SK-N-SH treated with all-trans-retinoic acid at 6 μM for 48 hours (cell line): ENCODE measurements at regions not wholly inside any gene's neighbourhood (a gene's known extent, or its start where the extent isn't known, plus 50 kb on each side); places are given as distances from the start of the nearest gene placed in this dataset.
"Not testable (repeated sequence)": the region's sequence is repeated elsewhere in the genome, so short reads cannot be mapped to it uniquely, and the experiment has no call there.

Experiments used
- ATAC-seq: fragments of 200-7000 bp; cut with Tn5 transposase; 3 replicates; pipeline ENCODE4 v1.9.1; 2020; ENCODE audit warnings: mild to moderate bottlenecking, moderate library complexity
- ARNTL ChIP-seq: fragments of 450-650 bp; formaldehyde crosslinking; IDR thresholded peaks from 2 replicates; pipeline ENCODE4 v1.5.0; 2020; ENCODE audit warnings: low read depth, mild to moderate bottlenecking, moderate library complexity, borderline replicate concordance
- BACH2 ChIP-seq: fragments of 250-450 bp; sonication (Bioruptor Pico); IDR thresholded peaks from 2 replicates; pipeline ENCODE4 v1.9.0; 2021; ENCODE audit warnings: mild to moderate bottlenecking, borderline replicate concordance
- CREB5 ChIP-seq: fragments of 250-450 bp; sonication (Bioruptor Pico); IDR thresholded peaks from 2 replicates; pipeline ENCODE4 v1.5.1; 2020; ENCODE audit warnings: low read depth, mild to moderate bottlenecking, moderate library complexity
- CSDC2 ChIP-seq: fragments of 250-450 bp; sonication (Bioruptor Pico); IDR thresholded peaks from 2 replicates; pipeline ENCODE4 v1.5.0; 2020; ENCODE audit warnings: mild to moderate bottlenecking, moderate library complexity
- CSRNP3 ChIP-seq: fragments of 250-450 bp; sonication (Bioruptor Pico); IDR thresholded peaks from 2 replicates; pipeline ENCODE4 v1.5.1; 2021; ENCODE audit warnings: mild to moderate bottlenecking, moderate library complexity
- ISL1 ChIP-seq: fragments of 250-450 bp; sonication (Bioruptor Pico); IDR thresholded peaks from 2 replicates; pipeline ENCODE4 v2.1.2; 2022; ENCODE audit warnings: mild to moderate bottlenecking, moderate library complexity
- OSR1 ChIP-seq: fragments of 250-450 bp; sonication (Bioruptor Pico); IDR thresholded peaks from 2 replicates; pipeline ENCODE4 v1.8.0; 2022; ENCODE audit warnings: moderate library complexity, mild to moderate bottlenecking, inconsistent platforms
- PATZ1 ChIP-seq: fragments of 250-450 bp; sonication (Bioruptor Pico); IDR thresholded peaks from 2 replicates; pipeline ENCODE4 v1.8.0; 2020; ENCODE audit warnings: mild to moderate bottlenecking, moderate library complexity, borderline replicate concordance
- POU6F1 ChIP-seq: fragments of 250-450 bp; sonication (Bioruptor Pico); IDR thresholded peaks from 2 replicates; pipeline ENCODE4 v1.8.0; 2021; ENCODE audit warnings: low read depth, mild to moderate bottlenecking, moderate library complexity, borderline replicate concordance
- PPARA ChIP-seq: fragments of 250-450 bp; sonication (Bioruptor Pico); IDR thresholded peaks from 2 replicates; pipeline ENCODE4 v1.5.0; 2020; ENCODE audit warnings: mild to moderate bottlenecking, borderline replicate concordance
- RARB ChIP-seq: fragments of 250-450 bp; sonication (Bioruptor Pico); IDR thresholded peaks from 2 replicates; pipeline ENCODE4 v1.8.0; 2021; ENCODE audit warnings: mild to moderate bottlenecking, moderate library complexity
- SNAI2 ChIP-seq: fragments of 250-450 bp; sonication (Bioruptor Pico); IDR thresholded peaks from 2 replicates; pipeline ENCODE4 v1.5.0; 2020; ENCODE audit warnings: mild to moderate bottlenecking, moderate library complexity
- TCF4 ChIP-seq: fragments of 250-450 bp; sonication (Bioruptor Pico); IDR thresholded peaks from 2 replicates; pipeline ENCODE4 v1.8.0; 2021; ENCODE audit warnings: mild to moderate bottlenecking, moderate library complexity, borderline replicate concordance
- TOX ChIP-seq: fragments of 250-450 bp; sonication (Bioruptor Pico); IDR thresholded peaks from 2 replicates; pipeline ENCODE4 v1.8.0; 2021; ENCODE audit warnings: mild to moderate bottlenecking, moderate library complexity, borderline replicate concordance
- TSHZ2 ChIP-seq: fragments of 250-450 bp; sonication (Bioruptor Pico); IDR thresholded peaks from 2 replicates; pipeline ENCODE4 v1.5.0; 2020; ENCODE audit warnings: mild to moderate bottlenecking, moderate library complexity
- ZFP3 ChIP-seq: fragments of 250-450 bp; sonication (Bioruptor Pico); IDR thresholded peaks from 2 replicates; pipeline ENCODE4 v1.5.0; 2020; ENCODE audit warnings: mild to moderate bottlenecking, moderate library complexity
- ZFP30 ChIP-seq: fragments of 450-650 bp; formaldehyde crosslinking; IDR thresholded peaks from 2 replicates; pipeline ENCODE4 v1.5.0; 2022; ENCODE audit warnings: mild to moderate bottlenecking, moderate library complexity
- ZNF565 ChIP-seq: fragments of 450-650 bp; formaldehyde crosslinking; conservative IDR thresholded peaks from 2 replicates; pipeline ENCODE4 v1.5.0; 2020; ENCODE audit warnings: low read depth, mild to moderate bottlenecking, moderate library complexity
- ZNF70 ChIP-seq: fragments of 450-650 bp; formaldehyde crosslinking; IDR thresholded peaks from 2 replicates; pipeline ENCODE4 v1.5.0; 2020; ENCODE audit warnings: mild to moderate bottlenecking, moderate library complexity
- ZNF8 ChIP-seq: fragments of 450-650 bp; formaldehyde crosslinking; IDR thresholded peaks from 2 replicates; pipeline ENCODE4 v1.5.0; 2020; ENCODE audit warnings: mild to moderate bottlenecking, moderate library complexity

GRCh38 chr11:50088231-50088630 lies 55.6 kb downstream of the OR4C45 start:
- ATAC-seq: no peak
- TF ChIP-seq POU6F1 (CRISPR knock-in tag): no peak
- TF ChIP-seq OSR1 (CRISPR knock-in tag): no peak
- no peak for TF ChIP-seq ZNF8 (CRISPR knock-in tag)

- TF ChIP-seq ZNF565 (CRISPR knock-in tag) (no peak), CSDC2 (CRISPR knock-in tag) (no peak), OSR1 (CRISPR knock-in tag) (no peak), ZFP30 (CRISPR knock-in tag) (no peak), PPARA (no peak), ZNF70 (CRISPR knock-in tag) (no peak), ZFP3 (CRISPR knock-in tag) (no peak), ARNTL (CRISPR knock-in tag) (no peak), BACH2 (CRISPR knock-in tag) (no peak), TSHZ2 (CRISPR knock-in tag) (no peak), ZNF8 (CRISPR knock-in tag) (no peak), PATZ1 (no peak), RARB (no peak), TOX (no peak)
- no peak for ATAC-seq
Observed at GRCh38 chr11:50098186-50098725, 65.6 kb downstream of the OR4C45 start.

GRCh38 chr11:50102916-50103315 lies 70.2 kb downstream of the OR4C45 start:
- ATAC-seq: no peak
- TF ChIP-seq BACH2 (CRISPR knock-in tag): no peak
- no peak for TF ChIP-seq OSR1 (CRISPR knock-in tag)
- no peak for TF ChIP-seq ZNF70 (CRISPR knock-in tag)
- TF ChIP-seq ZNF8 (CRISPR knock-in tag): no peak
- TF ChIP-seq PATZ1: no peak
- TF ChIP-seq CREB5 (CRISPR knock-in tag): no peak
- TF ChIP-seq TOX: no peak
- no peak for TF ChIP-seq CSDC2 (CRISPR knock-in tag)
- TF ChIP-seq PPARA: no peak
- TF ChIP-seq ZFP3 (CRISPR knock-in tag): no peak
- no peak for TF ChIP-seq SNAI2 (CRISPR knock-in tag)
- TF ChIP-seq CSRNP3 (CRISPR knock-in tag): no peak
- no peak for TF ChIP-seq ISL1 (CRISPR knock-in tag)
- no peak for TF ChIP-seq RARB
- TF ChIP-seq ZNF565 (CRISPR knock-in tag): no peak
- TF ChIP-seq ARNTL (CRISPR knock-in tag): no peak
- no peak for TF ChIP-seq TCF4 (CRISPR knock-in tag)
- no peak for TF ChIP-seq POU6F1 (CRISPR knock-in tag)
- TF ChIP-seq, all 23 proteins: peak for 0

GRCh38 chr11:50140686-50141085 lies 108.0 kb downstream of the OR4C45 start:
- ATAC-seq: not testable (repeated sequence)

GRCh38 chr11:50146308-50146707 lies 113.6 kb downstream of the OR4C45 start:
- ATAC-seq: not testable (repeated sequence)

GRCh38 chr11:50147946-50148345 lies 115.3 kb downstream of the OR4C45 start:
- ATAC-seq: not testable (repeated sequence)
